HepG2 (cell line): ENCODE measurements at regions not wholly inside any gene's neighbourhood (a gene's known extent, or its start where the extent isn't known, plus 50 kb on each side); places are given as distances from the start of the nearest gene placed in this dataset.

Experiments
- ARID2 ChIP-seq: sonication (generic); formaldehyde crosslinking; IDR thresholded peaks from 2 replicates; pipeline ENCODE4 v1.8.1; 2022; ENCODE audit warnings: mild to moderate bottlenecking, missing genetic modification reagents, borderline replicate concordance
- ARNTL ChIP-seq: sonication (generic); formaldehyde crosslinking; IDR thresholded peaks from 2 replicates; pipeline ENCODE4 v1.4.0; 2020; ENCODE audit warnings: mild to moderate bottlenecking, missing genetic modification reagents
- ASH2L ChIP-seq: fragments of 300-600, 200-600 bp; sonication (generic); IDR thresholded peaks from 2 replicates; pipeline ENCODE4 v1.7.0; 2017; ENCODE audit warnings: low read depth, mild to moderate bottlenecking, moderate library complexity, mixed read lengths, low read length; ENCODE audit not compliant: insufficient read length
- CEBPB ChIP-seq: IDR thresholded peaks from 2 replicates; pipeline ENCODE4 v1.6.1; 2011; ENCODE audit warnings: low read depth, low read length, improper control_type of control experiment, borderline replicate concordance
- FOSL2 ChIP-seq: sonication (generic); formaldehyde crosslinking; IDR thresholded peaks from 2 replicates; pipeline ENCODE4 v1.4.0; 2020; ENCODE audit warnings: missing genetic modification reagents
- GFI1 ChIP-seq: sonication (generic); formaldehyde crosslinking; IDR thresholded peaks from 2 replicates; pipeline ENCODE4 v1.5.0; 2020; ENCODE audit warnings: missing genetic modification reagents, mild to moderate bottlenecking, borderline replicate concordance
- HHEX ChIP-seq: IDR thresholded peaks from 2 replicates; pipeline ENCODE4 v1.6.1; 2016; ENCODE audit warnings: control low read depth
- MED13 ChIP-seq: sonication (generic); formaldehyde crosslinking; IDR thresholded peaks from 2 replicates; pipeline ENCODE4 v1.5.0; 2020; ENCODE audit warnings: missing genetic modification reagents
- SCMH1 ChIP-seq: sonication (generic); formaldehyde crosslinking; IDR thresholded peaks from 2 replicates; pipeline ENCODE4 v1.9.0; 2021; ENCODE audit warnings: missing genetic modification reagents, mild to moderate bottlenecking, borderline replicate concordance
- SKIL ChIP-seq: sonication (generic); formaldehyde crosslinking; IDR thresholded peaks from 2 replicates; pipeline ENCODE4 v1.8.0; 2022; ENCODE audit warnings: missing genetic modification reagents, mild to moderate bottlenecking, moderate library complexity, borderline replicate concordance
- SMAD3 ChIP-seq: sonication (generic); formaldehyde crosslinking; IDR thresholded peaks from 2 replicates; pipeline ENCODE4 v1.4.0; 2020; ENCODE audit warnings: missing genetic modification reagents
- SNAPC4 ChIP-seq: sonication (generic); formaldehyde crosslinking; IDR thresholded peaks from 2 replicates; pipeline ENCODE4 v1.4.0; 2020; ENCODE audit warnings: mild to moderate bottlenecking, missing genetic modification reagents
- TFE3 ChIP-seq: IDR thresholded peaks from 2 replicates; pipeline ENCODE4 v1.6.1; 2016
- TRIM22 ChIP-seq: fragments of 450-650 bp; IDR thresholded peaks from 2 replicates; pipeline ENCODE4 v1.6.1; 2017
- ZNF292 ChIP-seq: sonication (generic); formaldehyde crosslinking; IDR thresholded peaks from 2 replicates; pipeline ENCODE4 v1.8.1; 2022; ENCODE audit warnings: mild to moderate bottlenecking, low read depth, missing genetic modification reagents, borderline replicate concordance
- ZNF350 ChIP-seq: sonication (generic); formaldehyde crosslinking; IDR thresholded peaks from 2 replicates; pipeline ENCODE4 v1.4.0; 2020; ENCODE audit warnings: mild to moderate bottlenecking, low read depth, missing genetic modification reagents, borderline replicate concordance
- ZNF501 ChIP-seq: sonication (generic); formaldehyde crosslinking; IDR thresholded peaks from 2 replicates; pipeline ENCODE4 v1.5.1; 2020; ENCODE audit warnings: mild to moderate bottlenecking, moderate library complexity, missing genetic modification reagents
- ZNF691 ChIP-seq: sonication (generic); formaldehyde crosslinking; IDR thresholded peaks from 2 replicates; pipeline ENCODE4 v1.4.0; 2020; ENCODE audit warnings: missing genetic modification reagents, low read depth, mild to moderate bottlenecking, borderline replicate concordance
- ZSCAN20 ChIP-seq: sonication (generic); formaldehyde crosslinking; IDR thresholded peaks from 2 replicates; pipeline ENCODE4 v1.4.0; 2020; ENCODE audit warnings: missing genetic modification reagents, mild to moderate bottlenecking, borderline replicate concordance

- TF ChIP-seq SCMH1 (CRISPR knock-in tag) = no peak
- TF ChIP-seq ARID2 = no peak
- 0 out of 2 replicates have a peak, but pooled peaks have one; percentile 44 for TF ChIP-seq ZNF691
- peak; percentile 18; the same call in 1 of the 2 replicates for TF ChIP-seq CEBPB
- TF ChIP-seq FOSL2 (CRISPR knock-in tag) = peak; percentile 91
- no peak for TF ChIP-seq SNAPC4 (CRISPR knock-in tag)
- peak; percentile 58 for TF ChIP-seq HHEX (CRISPR knock-in tag)
- TF ChIP-seq GFI1 (CRISPR knock-in tag) = peak; percentile 99
- no peak for TF ChIP-seq ZSCAN20 (CRISPR knock-in tag)
- peak; percentile 70; the same call in 1 of the 2 replicates for TF ChIP-seq ZNF292 (CRISPR knock-in tag)
- TF ChIP-seq TFE3 (CRISPR knock-in tag) = peak; percentile 55
- TF ChIP-seq ZNF350 (CRISPR knock-in tag) = no peak; the same call in 1 of the 2 replicates
- TF ChIP-seq ZNF501 (CRISPR knock-in tag) = 0 out of 2 replicates have a peak, but pooled peaks have one; percentile 23
- TF ChIP-seq SKIL (CRISPR knock-in tag) = peak; percentile 88
- TF ChIP-seq MED13 (CRISPR knock-in tag) = no peak
- peak; percentile 58; the same call in 1 of the 2 replicates for TF ChIP-seq ARNTL (CRISPR knock-in tag)
- TF ChIP-seq SMAD3 (CRISPR knock-in tag) = 0 out of 2 replicates have a peak, but pooled peaks have one; percentile 61
- peak; percentile 27 for TF ChIP-seq ASH2L
- no peak for TF ChIP-seq TRIM22
Observed at GRCh38 chr5:147170603-147171002, 64.2 kb upstream of the STK32A start (continued).
